Neuronal stem cell (in vitro differentiated cells): ENCODE measurements at regions not wholly inside any gene's neighbourhood (a gene's known extent, or its start where the extent isn't known, plus 50 kb on each side); places are given as distances from the start of the nearest gene placed in this dataset.

ENCODE experiments used
- DNase-seq: peaks from one replicate; pipeline ENCODE4 v3.0.0-alpha.2; 2013; ENCODE audit warnings: low spot score
- H2AFZ ChIP-seq: one replicate; pipeline ENCODE4 v1.6.1; 2013; ENCODE audit warnings: mild to moderate bottlenecking, low read length, inconsistent platforms
- H2AK5ac ChIP-seq: 2 replicates; pipeline ENCODE4 v1.6.1; 2013; ENCODE audit warnings: low read depth, mild to moderate bottlenecking, inconsistent platforms, low read length, moderate library complexity, mixed read lengths
- H2BK120ac ChIP-seq: 2 replicates; pipeline ENCODE4 v1.6.1; 2013; ENCODE audit warnings: low read depth, mild to moderate bottlenecking, inconsistent platforms, low read length, moderate library complexity, mixed read lengths
- H2BK12ac ChIP-seq: one replicate; pipeline ENCODE4 v1.6.1; 2013; ENCODE audit warnings: low read length, inconsistent platforms
- H2BK15ac ChIP-seq: 2 replicates; pipeline ENCODE4 v1.6.1; 2013; ENCODE audit warnings: mild to moderate bottlenecking, low read length, inconsistent platforms, mixed read lengths
- H2BK5ac ChIP-seq: one replicate; pipeline ENCODE4 v1.6.1; 2013; ENCODE audit warnings: inconsistent platforms, mild to moderate bottlenecking, low read length, moderate library complexity
- H3K14ac ChIP-seq: one replicate; pipeline ENCODE4 v1.6.1; 2013; ENCODE audit warnings: low read length, inconsistent platforms
- H3K18ac ChIP-seq: 2 replicates; pipeline ENCODE4 v1.6.1; 2013; ENCODE audit warnings: low read length, inconsistent platforms
- H3K23ac ChIP-seq: 2 replicates; pipeline ENCODE4 v1.6.1; 2013; ENCODE audit warnings: low read depth, mild to moderate bottlenecking, mixed read lengths, low read length, inconsistent platforms; ENCODE audit not compliant: poor library complexity
- H3K27ac ChIP-seq: replicated peaks from 3 replicates; pipeline ENCODE4 v1.5.1; 2013; ENCODE audit warnings: low read length, inconsistent platforms
- H3K27me3 ChIP-seq, 3 experiments: 2 replicates each; pipeline ENCODE4 v1.6.1; 2013; ENCODE audit warnings: low read length in 3 of 3, mild to moderate bottlenecking in 2 of 3, inconsistent platforms in 1 of 3, low read depth in 1 of 3, mixed read lengths in 1 of 3, moderate library complexity in 1 of 3; ENCODE audit not compliant: control insufficient read depth in 3 of 3, insufficient read depth in 3 of 3
- H3K36me3 ChIP-seq, 2 donors: replicated peaks in 1 of 2; 2 replicates each; pipeline ENCODE4 v1.6.1; 2013; ENCODE audit warnings: low read length in 2 of 2; ENCODE audit not compliant: control insufficient read depth in 2 of 2, insufficient read depth in 2 of 2
- H3K4ac ChIP-seq: 2 replicates; pipeline ENCODE4 v1.6.1; 2013; ENCODE audit warnings: inconsistent platforms, mild to moderate bottlenecking, low read length, moderate library complexity
- H3K4me1 ChIP-seq, 2 donors: 1 replicate in 1 of 2; 2 replicates in 1 of 2; pipeline ENCODE4 v1.6.1; 2013; ENCODE audit warnings: low read length in 2 of 2, low read depth in 1 of 2; ENCODE audit not compliant: control insufficient read depth in 2 of 2, insufficient read depth in 1 of 2
- H3K4me2 ChIP-seq: one replicate; pipeline ENCODE4 v1.6.1; 2013; ENCODE audit warnings: mild to moderate bottlenecking, low read length, inconsistent platforms; ENCODE audit not compliant: insufficient read depth, poor library complexity, severe bottlenecking
- H3K4me3 ChIP-seq, 2 donors: 2 replicates each; pipeline ENCODE4 v1.5.1; 2013; ENCODE audit warnings: low read length in 2 of 2, mild to moderate bottlenecking in 2 of 2, inconsistent platforms in 1 of 2, moderate library complexity in 1 of 2
- H3K79me1 ChIP-seq: one replicate; pipeline ENCODE4 v1.6.1; 2013; ENCODE audit warnings: low read depth, mild to moderate bottlenecking, inconsistent platforms, low read length, moderate library complexity
- H3K9ac ChIP-seq: one replicate; pipeline ENCODE4 v1.6.1; 2013; ENCODE audit warnings: mild to moderate bottlenecking, low read depth, low read length, inconsistent platforms; ENCODE audit not compliant: poor library complexity
- H3K9me3 ChIP-seq, 2 donors: replicated peaks in 1 of 2; 2 replicates each; pipeline versions ENCODE3 to v1.6.1; 2013; ENCODE audit warnings: low read length in 2 of 2, mild to moderate bottlenecking in 2 of 2, inconsistent platforms in 1 of 2, low read depth in 1 of 2, mixed read lengths in 1 of 2, moderate library complexity in 1 of 2; ENCODE audit not compliant: control insufficient read depth in 2 of 2, insufficient read depth in 1 of 2
- H4K8ac ChIP-seq: one replicate; pipeline ENCODE4 v1.6.1; 2013; ENCODE audit warnings: low read depth, mild to moderate bottlenecking, inconsistent platforms, low read length, moderate library complexity
- H4K91ac ChIP-seq: one replicate; pipeline ENCODE4 v1.6.1; 2013; ENCODE audit warnings: low read length, low read depth, mild to moderate bottlenecking, inconsistent platforms; ENCODE audit not compliant: poor library complexity
- WGBS, 2 donors: extraction: QIAGEN DNeasy Blood & Tissue Kit; methylation state at CpG; one replicate each; pipeline ENCODE4 v1.1.7; 2013; ENCODE audit warnings: missing lambda C conversion rate in 2 of 2, mixed read lengths in 1 of 2; ENCODE audit not compliant: insufficient read length in 2 of 2, insufficient replicate concordance in 1 of 2; ENCODE audit errors: extremely low coverage in 2 of 2; 5-methylcytosine and 5-hydroxymethylcytosine counted together

DNA sequence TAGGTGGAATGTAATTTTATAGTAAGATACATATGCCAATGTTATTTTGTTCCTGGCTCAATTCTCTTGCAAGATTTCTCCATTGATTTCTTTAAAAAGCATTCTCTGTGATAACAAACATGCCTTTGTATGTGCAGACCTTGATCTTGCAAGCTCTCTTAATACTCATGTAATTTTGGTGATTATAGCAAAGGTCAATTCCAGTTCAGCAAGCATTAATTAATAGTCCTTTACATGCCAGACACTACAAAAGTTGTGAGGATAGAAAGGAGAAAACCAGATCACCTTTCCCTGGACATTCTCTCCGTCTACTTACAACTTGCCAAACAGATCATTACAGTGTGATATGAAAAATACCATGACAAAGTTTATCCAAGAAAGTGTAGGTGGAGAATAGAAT is 173.7 kb upstream of the DOK6 start:
- Histone ChIP-seq H3K23ac (no peak overlapping the region), H2AK5ac (no peak overlapping the region), H3K4ac (no peak overlapping the region), H3K14ac (no peak overlapping the region), H3K27me3 (no peaks in the 10 kb centered on the region), H3K36me3 (no peaks in the 10 kb centered on the region), H4K91ac (no peak overlapping the region), H3K9ac (no peak overlapping the region), H2AFZ (no peak overlapping the region), H4K8ac (no peak overlapping the region), H3K18ac (no peak overlapping the region), H2BK5ac (no peak overlapping the region), H2BK12ac (no peak overlapping the region), H3K79me1 (no peaks in the 10 kb centered on the region), H2BK15ac (no peak overlapping the region), H2BK120ac (no peak overlapping the region), H3K4me2 (no peak overlapping the region), H3K4me3 (no peak overlapping the region), H3K9me3 (no peaks in the 10 kb centered on the region), H3K4me1 (no peaks in the 10 kb centered on the region), H3K27ac (no peak overlapping the region)
- no peak for DNase-seq
- WGBS, 2 donors = no CpG with 5 or more reads among the region's 1 CpG

DNA sequence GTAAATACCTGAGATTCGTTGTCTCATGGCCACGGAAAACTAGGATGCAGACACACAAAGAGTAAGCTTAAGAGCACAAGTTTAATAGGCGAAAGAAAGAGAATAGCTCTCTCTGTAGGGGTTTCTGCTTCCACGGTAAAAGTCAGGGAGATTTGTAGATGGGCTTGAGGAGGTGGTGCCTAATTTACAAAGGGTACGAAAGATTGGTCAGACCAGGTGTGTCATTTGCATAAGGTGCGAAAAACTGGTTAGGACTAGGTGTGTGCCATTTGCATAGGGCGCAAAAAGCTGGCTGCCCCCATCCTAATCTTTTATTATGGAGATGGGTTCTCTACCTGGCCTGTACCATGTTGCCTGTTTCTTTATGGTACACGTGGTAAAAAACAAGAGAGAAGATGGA is 170.5 kb upstream of the DOK6 start:
- Histone ChIP-seq H3K14ac (no peak overlapping the region), H2BK120ac (no peak overlapping the region), H2AK5ac (no peak overlapping the region), H3K4me3 (no peak overlapping the region), H3K9ac (no peak overlapping the region), H3K9me3 (no peaks in the 10 kb centered on the region), H3K4me2 (no peak overlapping the region), H3K4me1 (no peaks in the 10 kb centered on the region), H3K23ac (no peak overlapping the region), H3K18ac (no peak overlapping the region), H2BK15ac (no peak overlapping the region), H3K79me1 (no peaks in the 10 kb centered on the region), H4K91ac (no peak overlapping the region), H2BK12ac (no peak overlapping the region), H3K27ac (no peak overlapping the region), H3K27me3 (no peaks in the 10 kb centered on the region), H2BK5ac (no peak overlapping the region), H2AFZ (no peak overlapping the region), H3K4ac (no peak overlapping the region), H3K36me3 (no peaks in the 10 kb centered on the region), H4K8ac (no peak overlapping the region)
- WGBS, 2 donors = no CpG with 5 or more reads among the region's 8 CpGs
- no peak for DNase-seq

DNA sequence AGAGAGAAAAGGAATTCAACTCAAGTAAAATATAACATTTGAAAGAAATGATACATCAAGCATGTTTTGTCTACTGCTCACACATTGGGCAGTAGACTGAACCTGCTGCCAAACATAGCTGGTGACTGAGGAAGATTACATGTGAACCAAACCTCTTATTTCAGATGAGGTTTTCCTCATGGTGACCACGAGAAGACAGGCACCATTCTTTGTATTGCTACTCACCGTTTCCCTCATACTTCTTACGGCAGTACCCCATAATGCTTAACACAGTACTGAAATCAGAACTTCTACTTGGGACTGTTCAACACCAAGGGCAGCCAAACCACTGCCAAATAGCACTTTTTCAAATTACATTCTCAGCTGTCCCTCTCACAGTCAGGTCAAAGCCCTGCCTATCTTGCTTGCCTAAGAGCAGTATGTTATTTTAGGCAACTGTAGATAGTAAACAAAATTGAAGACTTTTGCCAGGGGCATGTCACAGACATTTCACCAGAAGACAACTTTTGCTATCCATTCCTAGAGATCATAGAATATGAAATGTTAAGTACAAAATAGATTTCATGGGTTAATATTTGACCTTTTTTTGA is 167.1 kb upstream of the DOK6 start:
- Histone ChIP-seq H4K8ac (no peak overlapping the region), H3K4me3 (no peak overlapping the region), H2AFZ (no peak overlapping the region), H3K9me3 (no peaks in the 10 kb centered on the region), H3K23ac (no peak overlapping the region), H3K4me1 (no peaks in the 10 kb centered on the region), H3K27me3 (no peaks in the 10 kb centered on the region), H2BK120ac (no peak overlapping the region), H3K36me3 (no peaks in the 10 kb centered on the region), H3K14ac (no peak overlapping the region), H3K18ac (no peak overlapping the region), H3K27ac (no peak overlapping the region), H2BK5ac (no peak overlapping the region), H4K91ac (no peak overlapping the region), H2BK12ac (no peak overlapping the region), H3K79me1 (no peaks in the 10 kb centered on the region), H3K4me2 (no peak overlapping the region), H3K4ac (no peak overlapping the region), H2BK15ac (no peak overlapping the region), H3K9ac (no peak overlapping the region), H2AK5ac (no peak overlapping the region)
- WGBS, 2 donors = no CpG with 5 or more reads among the region's 3 CpGs
- no peak for DNase-seq

DNA sequence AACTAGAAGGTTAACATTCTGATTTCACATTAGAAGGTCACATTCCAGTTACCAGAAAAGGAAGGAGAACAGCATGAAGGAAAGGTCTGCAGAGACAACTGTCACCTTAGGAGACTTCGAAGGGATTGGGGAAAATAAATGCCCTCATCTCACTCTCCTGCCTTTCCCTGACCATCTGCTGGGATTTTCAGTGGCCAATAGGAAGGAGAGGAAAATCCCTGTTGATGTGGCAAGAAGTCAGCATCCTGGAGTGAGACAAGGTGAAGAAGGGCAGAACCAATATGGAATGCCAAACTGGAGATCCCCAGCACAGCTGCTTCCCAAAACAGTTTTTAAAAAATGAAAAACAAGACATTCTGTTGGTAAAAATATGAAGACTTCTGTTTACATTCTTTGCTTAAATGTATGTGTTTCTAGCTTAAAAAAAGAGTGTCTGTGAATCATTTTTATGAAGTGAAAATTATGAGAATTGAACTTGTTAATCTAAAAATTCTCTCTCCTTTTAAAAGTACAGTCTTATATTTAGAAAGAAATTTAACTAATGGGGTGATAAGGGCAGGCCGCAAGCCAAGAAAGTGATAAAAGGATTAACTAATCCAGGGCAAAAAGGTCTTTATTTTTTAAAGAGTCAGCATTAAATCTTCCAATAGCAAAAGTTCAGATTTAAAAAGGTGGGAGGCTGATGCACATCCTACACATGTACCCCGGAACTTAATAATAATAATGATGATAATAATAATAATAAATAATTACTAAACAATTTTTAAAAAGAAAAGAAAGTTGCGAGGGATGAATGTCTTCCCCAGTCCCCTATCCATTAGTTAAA is 160.6 kb upstream of the DOK6 start:
- Histone ChIP-seq H3K36me3 (no peaks in the 10 kb centered on the region), H3K9me3 (no peaks in the 10 kb centered on the region), H3K79me1 (no peaks in the 10 kb centered on the region), H3K27ac (no peak overlapping the region), H3K14ac (no peak overlapping the region), H3K23ac (no peak overlapping the region), H3K9ac (no peak overlapping the region), H2BK12ac (no peak overlapping the region), H4K8ac (no peak overlapping the region), H3K27me3 (no peaks in the 10 kb centered on the region), H3K4me1 (no peaks in the 10 kb centered on the region), H2BK5ac (no peak overlapping the region), H2AK5ac (no peak overlapping the region), H3K18ac (no peak overlapping the region), H2AFZ (no peak overlapping the region), H2BK15ac (no peak overlapping the region), H3K4me3 (no peak overlapping the region), H3K4me2 (no peak overlapping the region), H2BK120ac (no peak overlapping the region), H3K4ac (no peak overlapping the region), H4K91ac (no peak overlapping the region)
- no CpG with 5 or more reads among the region's 4 CpGs for WGBS, 2 donors
- DNase-seq = no peak
